Vagina (tissue), 2 donors: ENCODE measurements at regions not wholly inside any gene's neighbourhood (a gene's known extent, or its start where the extent isn't known, plus 50 kb on each side); places are given as distances from the start of the nearest gene placed in this dataset.

Experiments
- DNase-seq, 2 donors: peaks; one replicate each; pipeline ENCODE4 v3.0.0-alpha.2; 2017; ENCODE audit errors: extremely low spot score in 2 of 2
- H3K27ac ChIP-seq: fragments of 200-600 bp; sonication (generic); one replicate; pipeline ENCODE4 v1.5.1; 2019
- H3K27me3 ChIP-seq: fragments of 200-600 bp; sonication (generic); one replicate; pipeline ENCODE4 v1.5.1; 2019
- H3K36me3 ChIP-seq, 2 donors: fragments of 200-600 bp; sonication (generic); one replicate each; pipeline ENCODE4 v1.5.1; 2017 to 2019
- H3K4me1 ChIP-seq: fragments of 200-600 bp; sonication (generic); one replicate; pipeline ENCODE4 v1.5.1; 2019
- H3K4me3 ChIP-seq, 2 donors: fragments of 200-600 bp; sonication (generic); 1 replicate in 1 of 2; 2 replicates in 1 of 2; pipeline ENCODE4 v1.5.1; 2016 to 2019
- H3K9me3 ChIP-seq: fragments of 200-600 bp; sonication (generic); one replicate; pipeline ENCODE4 v1.5.1; 2019
- POLR2A ChIP-seq, 2 donors: fragments of 450-650 bp; IDR thresholded peaks; one replicate each; pipeline ENCODE4 v1.6.1; 2017; ENCODE audit warnings: antibody characterized with exemption in 2 of 2, mild to moderate bottlenecking in 2 of 2, moderate library complexity in 2 of 2
- POLR2AphosphoS5 ChIP-seq, 2 donors: sonication (generic); formaldehyde crosslinking; IDR thresholded peaks; one replicate each; pipeline ENCODE4 v1.9.0; 2017; ENCODE audit warnings: antibody characterized with exemption in 2 of 2, mild to moderate bottlenecking in 2 of 2, low read depth in 1 of 2; ENCODE audit not compliant: insufficient read depth in 1 of 2
- intact Hi-C: fragments of 100-400 bp; cut with DNase I; formaldehyde crosslinking; loops from one replicate; pipeline ENCODE4 v1.15.1; 2023
- TF ChIP-seq, protein P1 (sequence below), 3 experiments: fragments of 450-650 bp in 2 of 3; fragments of 200-600 bp in 1 of 3; sonication (generic) in 1 of 3; IDR thresholded peaks; one replicate each; pipeline ENCODE4 v1.5.1; 2017 to 2019; ENCODE audit warnings: antibody characterized with exemption in 3 of 3, mild to moderate bottlenecking in 2 of 3, moderate library complexity in 2 of 3

DNA sequence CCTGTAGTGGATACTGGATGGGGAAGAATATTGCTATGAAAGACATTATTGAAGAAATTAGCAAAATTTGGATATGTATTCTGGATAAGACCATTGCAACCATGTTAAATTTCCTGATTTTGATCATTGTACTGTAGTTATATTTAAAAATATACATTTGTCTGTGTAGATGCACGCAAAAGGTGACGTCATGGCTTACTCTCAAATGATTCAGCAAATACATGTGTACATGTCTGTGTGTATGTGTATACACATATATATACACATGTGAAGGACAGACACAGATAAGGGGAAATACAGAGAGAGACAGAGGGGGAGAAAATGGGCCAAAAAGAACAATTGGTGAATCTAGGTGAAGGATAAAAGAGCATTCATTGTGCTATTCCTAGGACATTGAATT lies 82.3 kb upstream of the PLCB4 start:
- Histone ChIP-seq H3K27ac (no peak overlapping the region), H3K4me1 (no peaks in the 10 kb centered on the region), H3K27me3 (no peaks in the 10 kb centered on the region), H3K4me3 (no peak overlapping the region), H3K9me3 (no peaks in the 10 kb centered on the region), H3K36me3 (no peaks in the 10 kb centered on the region)
- no peak for DNase-seq
- TF ChIP-seq POLR2AphosphoS5 (IDR thresholded peaks at IDR 0.05; ENCODE audit: insufficient read depth in 1 of 2, low read depth in 1 of 2) (no peak), POLR2A (IDR thresholded peaks at IDR 0.05) (no peak)
- TF ChIP-seq, protein P1, sequence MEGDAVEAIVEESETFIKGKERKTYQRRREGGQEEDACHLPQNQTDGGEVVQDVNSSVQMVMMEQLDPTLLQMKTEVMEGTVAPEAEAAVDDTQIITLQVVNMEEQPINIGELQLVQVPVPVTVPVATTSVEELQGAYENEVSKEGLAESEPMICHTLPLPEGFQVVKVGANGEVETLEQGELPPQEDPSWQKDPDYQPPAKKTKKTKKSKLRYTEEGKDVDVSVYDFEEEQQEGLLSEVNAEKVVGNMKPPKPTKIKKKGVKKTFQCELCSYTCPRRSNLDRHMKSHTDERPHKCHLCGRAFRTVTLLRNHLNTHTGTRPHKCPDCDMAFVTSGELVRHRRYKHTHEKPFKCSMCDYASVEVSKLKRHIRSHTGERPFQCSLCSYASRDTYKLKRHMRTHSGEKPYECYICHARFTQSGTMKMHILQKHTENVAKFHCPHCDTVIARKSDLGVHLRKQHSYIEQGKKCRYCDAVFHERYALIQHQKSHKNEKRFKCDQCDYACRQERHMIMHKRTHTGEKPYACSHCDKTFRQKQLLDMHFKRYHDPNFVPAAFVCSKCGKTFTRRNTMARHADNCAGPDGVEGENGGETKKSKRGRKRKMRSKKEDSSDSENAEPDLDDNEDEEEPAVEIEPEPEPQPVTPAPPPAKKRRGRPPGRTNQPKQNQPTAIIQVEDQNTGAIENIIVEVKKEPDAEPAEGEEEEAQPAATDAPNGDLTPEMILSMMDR (IDR thresholded peaks at IDR 0.05): no peak
- intact Hi-C loops: no loop called here

DNA sequence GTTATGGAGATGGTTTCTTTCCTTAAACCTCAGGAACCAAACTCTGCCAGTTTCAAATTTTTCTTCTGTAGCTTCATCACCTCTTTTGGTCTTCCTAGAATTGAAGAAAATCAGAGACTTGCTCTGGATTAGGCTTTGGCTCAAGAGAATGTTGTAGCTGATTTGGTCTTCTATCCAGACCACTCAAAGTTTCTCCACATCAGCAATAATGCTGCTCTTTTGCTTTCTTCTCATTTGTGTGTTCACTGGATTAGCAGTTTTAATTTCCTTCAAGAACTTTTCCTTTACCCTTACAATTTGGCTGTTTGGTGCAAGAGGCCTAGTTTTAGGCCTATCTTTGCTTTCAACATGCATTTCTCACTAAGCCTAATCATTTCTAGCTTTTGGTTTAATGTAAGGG lies 78.1 kb upstream of the PLCB4 start:
- intact Hi-C loops: no loop called here
- Histone ChIP-seq H3K4me3 (no peak overlapping the region), H3K9me3 (no peaks in the 10 kb centered on the region), H3K27me3 (no peaks in the 10 kb centered on the region), H3K27ac (no peak overlapping the region), H3K4me1 (no peaks in the 10 kb centered on the region), H3K36me3 (no peaks in the 10 kb centered on the region)
- TF ChIP-seq, protein P1 (IDR thresholded peaks at IDR 0.05): no peak
- TF ChIP-seq POLR2AphosphoS5 (IDR thresholded peaks at IDR 0.05; ENCODE audit: insufficient read depth in 1 of 2, low read depth in 1 of 2) (no peak), POLR2A (IDR thresholded peaks at IDR 0.05) (no peak)
- DNase-seq: no peak

DNA sequence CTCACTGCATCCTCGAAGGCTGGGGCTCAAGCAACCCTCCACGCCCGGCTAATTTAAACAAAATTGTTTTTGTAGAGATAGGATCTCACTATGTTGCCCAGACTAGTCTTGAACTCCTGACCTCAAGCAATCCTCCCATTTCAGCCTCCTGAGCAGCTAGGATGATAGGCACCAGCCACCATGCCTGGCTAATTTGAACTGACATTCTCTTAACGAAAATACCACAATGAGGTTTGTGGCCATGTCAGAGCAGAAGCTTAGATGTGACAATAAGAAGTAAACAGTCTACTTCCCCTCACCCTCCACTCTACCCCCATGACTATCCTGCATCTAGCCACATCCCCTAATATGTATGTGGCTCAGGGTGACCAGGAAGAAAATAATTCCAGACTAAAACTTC lies 74.8 kb upstream of the PLCB4 start:
- H3K27ac ChIP-seq: no peak overlapping the region
- H3K9me3 ChIP-seq: no peaks in the 10 kb centered on the region
- no peaks in the 10 kb centered on the region for H3K4me1 ChIP-seq
- DNase-seq: no peak
- H3K36me3 ChIP-seq: no peaks in the 10 kb centered on the region
- no peaks in the 10 kb centered on the region for H3K27me3 ChIP-seq
- H3K4me3 ChIP-seq: no peak overlapping the region
- TF ChIP-seq POLR2AphosphoS5 (IDR thresholded peaks at IDR 0.05; ENCODE audit: insufficient read depth in 1 of 2, low read depth in 1 of 2) (no peak), POLR2A (IDR thresholded peaks at IDR 0.05) (no peak)
- TF ChIP-seq, protein P1 (IDR thresholded peaks at IDR 0.05): no peak
- intact Hi-C loops: no loop called here

DNA sequence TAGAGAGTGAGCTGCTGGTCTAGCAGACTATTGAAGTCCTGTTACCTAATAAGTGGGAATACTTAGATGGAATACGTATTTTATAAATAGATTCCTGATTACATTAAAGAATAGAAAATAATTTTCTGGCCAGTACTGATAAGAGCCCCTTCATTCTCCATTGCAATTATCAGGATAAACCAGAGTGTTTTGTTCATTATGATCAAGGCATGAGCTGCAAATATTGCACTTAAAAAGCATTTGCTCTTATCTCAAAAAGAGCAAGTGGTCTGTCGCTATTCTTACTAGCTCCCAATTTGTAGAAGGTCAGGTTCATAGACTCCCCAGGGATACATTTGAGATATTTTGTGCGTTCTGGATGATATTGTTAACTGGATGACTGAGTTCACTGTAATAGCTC lies 73.1 kb upstream of the PLCB4 start:
- Histone ChIP-seq H3K27me3 (no peaks in the 10 kb centered on the region), H3K4me1 (no peaks in the 10 kb centered on the region), H3K4me3 (no peak overlapping the region), H3K9me3 (no peaks in the 10 kb centered on the region), H3K36me3 (no peaks in the 10 kb centered on the region), H3K27ac (no peak overlapping the region)
- intact Hi-C loops: no loop called here
- no peak for DNase-seq
- TF ChIP-seq, protein P1 (IDR thresholded peaks at IDR 0.05): no peak

DNA sequence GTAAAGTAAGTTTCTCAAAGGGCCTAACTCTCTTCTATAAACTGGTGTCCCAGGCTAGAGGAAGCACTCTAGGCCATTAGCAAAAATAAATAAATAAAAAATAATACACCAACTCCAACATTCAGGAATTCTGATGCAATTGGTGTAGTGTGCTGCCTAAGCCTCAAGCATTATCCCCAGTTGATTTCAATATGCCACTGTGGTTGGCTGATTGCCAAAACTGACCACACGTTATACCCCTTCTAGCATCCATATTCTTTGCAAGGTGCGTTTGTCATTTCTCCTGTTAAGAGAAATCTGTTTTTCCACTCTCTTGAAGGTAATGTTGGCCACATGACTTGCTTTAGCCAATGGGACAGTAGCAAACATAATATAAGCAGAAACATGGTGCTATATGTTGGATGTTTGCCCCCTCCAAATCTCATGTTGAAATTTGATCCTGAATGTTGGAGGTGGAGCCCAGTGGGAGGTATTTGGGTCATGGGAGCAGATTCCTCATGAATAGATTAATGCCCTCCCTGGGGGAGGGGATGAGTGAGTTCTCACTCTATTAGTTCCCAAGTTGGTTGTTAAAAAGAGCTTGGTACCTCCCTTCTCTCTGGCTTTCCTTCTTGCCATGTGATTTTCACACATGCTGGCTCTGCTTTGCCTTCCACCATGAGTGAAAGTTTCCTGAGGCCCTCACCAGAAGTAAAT lies 71.9 kb upstream of the PLCB4 start:
- no peak for DNase-seq
- H3K4me3 ChIP-seq: no peak overlapping the region
- H3K27me3 ChIP-seq: no peaks in the 10 kb centered on the region
- TF ChIP-seq POLR2A (IDR thresholded peaks at IDR 0.05) (no peak), POLR2AphosphoS5 (IDR thresholded peaks at IDR 0.05; ENCODE audit: insufficient read depth in 1 of 2, low read depth in 1 of 2) (no peak)
- TF ChIP-seq, protein P1 (IDR thresholded peaks at IDR 0.05): no peak
- no peaks in the 10 kb centered on the region for H3K9me3 ChIP-seq
- H3K4me1 ChIP-seq: no peaks in the 10 kb centered on the region
- no peak overlapping the region for H3K27ac ChIP-seq
- intact Hi-C loops: no loop called here
- no peaks in the 10 kb centered on the region for H3K36me3 ChIP-seq
